Endothelial cell of umbilical vein (primary cell): ENCODE measurements at regions not wholly inside any gene's neighbourhood (a gene's known extent, or its start where the extent isn't known, plus 50 kb on each side); places are given as distances from the start of the nearest gene placed in this dataset.

Source experiments
- BruUV-seq: library from RNA; stranded (reverse); fragments of 400-500 nt; replicated peaks from 2 replicates; lab custom pipeline; 2021; lab: Mats Ljungman, UMichigan
- CTCF ChIA-PET: fragments of 300-600, 350-600 bp; sonication (Branson Sonifier 250); formaldehyde crosslinking; loops from one replicate; lab custom pipeline; 2021; ENCODE audit warnings: antibody characterized with exemption, inconsistent platforms; lab: Charles Lee
- POLR2A ChIA-PET: fragments of 300-600, 350-600 bp; sonication (Branson Sonifier 250); formaldehyde crosslinking; loops from one replicate; lab custom pipeline; 2021; ENCODE audit warnings: antibody characterized with exemption, inconsistent platforms; lab: Charles Lee
- DNase-seq: peaks from one replicate; pipeline ENCODE4 v3.0.0-alpha.2; 2011; ENCODE audit warnings: low read depth, low spot score
- FAIRE-seq: peaks from 2 replicates; lab custom pipeline; 2011; peaks lifted over from hg19 to GRCh38; lab: Jason Lieb, UNC
- H2AFZ ChIP-seq: 2 replicates; pipeline ENCODE4 v1.6.0; 2012; ENCODE audit warnings: low read depth, low read length, control low read depth, inconsistent platforms
- H3K27ac ChIP-seq: 2 replicates; pipeline ENCODE4 v1.5.1; 2011; ENCODE audit warnings: low read depth, mild to moderate bottlenecking, control low read depth, low read length, moderate library complexity; ENCODE audit not compliant: insufficient read depth
- H3K27me3 ChIP-seq, 2 experiments: 2 replicates each; pipeline versions ENCODE4 v1.6.0 to v1.6.1; 2011; ENCODE audit warnings: low read length in 2 of 2, mixed read lengths in 1 of 2; ENCODE audit not compliant: control insufficient read depth in 2 of 2, insufficient read depth in 2 of 2
- H3K36me3 ChIP-seq, 2 experiments: 2 replicates in 1 of 2; 3 replicates in 1 of 2; pipeline ENCODE4 v1.5.1; 2011; ENCODE audit warnings: low read length in 2 of 2, mild to moderate bottlenecking in 1 of 2, moderate library complexity in 1 of 2; ENCODE audit not compliant: control insufficient read depth in 2 of 2, insufficient read depth in 2 of 2; ENCODE audit errors: extremely low read depth in 1 of 2
- H3K4me1 ChIP-seq: 3 replicates; pipeline ENCODE4 v1.5.1; 2011; ENCODE audit warnings: mild to moderate bottlenecking, low read length; ENCODE audit not compliant: control insufficient read depth, insufficient read depth; ENCODE audit errors: extremely low read depth
- H3K4me2 ChIP-seq: 2 replicates; pipeline ENCODE4 v1.6.1; 2011; ENCODE audit warnings: low read length, control low read depth, mixed read lengths; ENCODE audit not compliant: insufficient read depth
- H3K4me3 ChIP-seq, 3 experiments: fragments of 200-600 bp in 1 of 3; sonication (generic), shearing (Covaris generic) in 1 of 3; replicated peaks in 1 of 3; 2 replicates each; pipeline ENCODE4 v1.5.1; 2011 to 2016; ENCODE audit warnings: control low read depth in 3 of 3, low read length in 3 of 3, mild to moderate bottlenecking in 2 of 3, inconsistent platforms in 1 of 3, low read depth in 1 of 3, moderate library complexity in 1 of 3; ENCODE audit not compliant: insufficient read depth in 1 of 3
- H3K79me2 ChIP-seq: 2 replicates; pipeline ENCODE4 v1.6.0; 2012; ENCODE audit warnings: low read length, inconsistent platforms; ENCODE audit not compliant: control insufficient read depth, insufficient read depth
- H3K9ac ChIP-seq: replicated peaks from 2 replicates; pipeline ENCODE3; 2011; ENCODE audit warnings: low read length, control low read depth; ENCODE audit not compliant: insufficient read depth; ENCODE audit errors: extremely low read depth
- H3K9me1 ChIP-seq: replicated peaks from 3 replicates; pipeline ENCODE4 v1.6.0; 2011; ENCODE audit warnings: mild to moderate bottlenecking, low read length; ENCODE audit not compliant: control insufficient read depth, insufficient read depth; ENCODE audit errors: extremely low read depth
- H3K9me3 ChIP-seq: replicated peaks from 2 replicates; pipeline ENCODE4 v1.5.1; 2012; ENCODE audit warnings: low read length, inconsistent platforms; ENCODE audit not compliant: control insufficient read depth, insufficient read depth
- H4K20me1 ChIP-seq: replicated peaks from 2 replicates; pipeline ENCODE3; 2011; ENCODE audit warnings: mild to moderate bottlenecking, low read length; ENCODE audit not compliant: control insufficient read depth, insufficient read depth; ENCODE audit errors: extremely low read depth
- CTCF ChIP-seq, 2 donors: IDR thresholded peaks; 1 replicate in 1 of 2; 2 replicates in 1 of 2; pipeline ENCODE4 v1.5.1; 2011; ENCODE audit warnings: low read length in 2 of 2, mild to moderate bottlenecking in 2 of 2, moderate library complexity in 2 of 2, control low read depth in 1 of 2, inconsistent platforms in 1 of 2, low read depth in 1 of 2; ENCODE audit not compliant: insufficient read depth in 1 of 2; ENCODE audit errors: extremely low read depth in 1 of 2
- EZH2 ChIP-seq: IDR thresholded peaks from 2 replicates; pipeline ENCODE4 v1.6.1; 2012; ENCODE audit warnings: borderline replicate concordance, low read depth, mild to moderate bottlenecking, moderate library complexity, low read length, inconsistent platforms; ENCODE audit not compliant: severe bottlenecking
- FOS ChIP-seq: IDR thresholded peaks from 2 replicates; pipeline ENCODE4 v1.6.1; 2011; ENCODE audit warnings: mild to moderate bottlenecking, low read length, moderate library complexity, borderline replicate concordance; ENCODE audit not compliant: insufficient read depth
- GATA2 ChIP-seq: IDR thresholded peaks from 2 replicates; pipeline ENCODE4 v1.7.0; 2011; ENCODE audit warnings: low read depth, mild to moderate bottlenecking, moderate library complexity, mixed read lengths, low read length; ENCODE audit not compliant: insufficient read length, insufficient read depth
- JUN ChIP-seq: IDR thresholded peaks from 2 replicates; pipeline ENCODE4 v1.6.1; 2011; ENCODE audit warnings: borderline replicate concordance, low read depth; ENCODE audit not compliant: insufficient read length, insufficient read depth
- MYC ChIP-seq: IDR thresholded peaks from one replicate; pipeline ENCODE4 v1.6.1; 2011; ENCODE audit warnings: mild to moderate bottlenecking, low read depth, low read length
- POLR2A ChIP-seq: IDR thresholded peaks from 2 replicates; pipeline ENCODE4 v1.6.1; 2012; ENCODE audit warnings: low read depth, mild to moderate bottlenecking, control low read depth, low read length
- POLR2AphosphoS5 ChIP-seq: IDR thresholded peaks from 2 replicates; pipeline ENCODE4 v1.6.1; 2012; ENCODE audit warnings: low read depth, mild to moderate bottlenecking, control low read depth, low read length, moderate library complexity; ENCODE audit not compliant: insufficient read depth
- dilution Hi-C: fragments of 300-500 bp; cut with MboI; formaldehyde crosslinking; loops from one replicate; pipeline ENCODE4 v1.15.0; 2019; ENCODE audit warnings: low sequenced_read_pairs; ENCODE audit not compliant: extremely low pct_ligation_motif_present
- intact Hi-C: fragments of 100-400 bp; cut with micrococcal nuclease; formaldehyde crosslinking; loops from one replicate; pipeline ENCODE4 v1.10.0; 2022
- TF ChIP-seq, protein P1 (sequence below): IDR thresholded peaks from 2 replicates; pipeline ENCODE4 v1.6.1; 2011; ENCODE audit not compliant: insufficient read depth, insufficient read length

- FAIRE-seq = no peak
- H3K27ac ChIP-seq = no peak overlapping the region
- peaks cover 68% of the 10 kb centered on the region for H3K4me1 ChIP-seq
- no peaks in the 10 kb centered on the region for H3K79me2 ChIP-seq
- no peak overlapping the region for H3K4me2 ChIP-seq
- no peak for DNase-seq
- H2AFZ ChIP-seq = no peak overlapping the region
- H4K20me1 ChIP-seq = no peaks in the 10 kb centered on the region
- H3K27me3 ChIP-seq = no peaks in the 10 kb centered on the region
- POLR2A ChIA-PET = no interaction called here
- H3K9ac ChIP-seq = no peak overlapping the region
- intact Hi-C loops (no loop called here), dilution Hi-C loops (no loop called here)
- no peak overlapping the region for H3K4me3 ChIP-seq
- BruUV-seq = no TSS peak
- CTCF ChIA-PET = interaction anchor here (0.6 to 2.9 kb wide), 3 partner anchors 59 to 541 kb away, joined by 3 to 17 read pairs (median 3); no protein-coding TSS in a partner anchor
- H3K36me3 ChIP-seq = no peaks in the 10 kb centered on the region
- no peaks in the 10 kb centered on the region for H3K9me1 ChIP-seq
- H3K9me3 ChIP-seq = no peaks in the 10 kb centered on the region
- TF ChIP-seq POLR2AphosphoS5 (no peak), FOS (peak; percentile 40), MYC (no peak)
Measured at GRCh38 chr5:57839025-57839424, 356.4 kb upstream of the ACTBL2 start.

GRCh38 chr5:57836921-57837320, 354.3 kb upstream of the ACTBL2 start:
- no peak for DNase-seq
- POLR2A ChIA-PET = no interaction called here
- no peaks in the 10 kb centered on the region for H3K9me3 ChIP-seq
- no peak overlapping the region for H3K4me3 ChIP-seq
- H3K9me1 ChIP-seq = no peaks in the 10 kb centered on the region
- no peak overlapping the region for H2AFZ ChIP-seq
- H3K27ac ChIP-seq = peak overlapping the region; percentile 34
- H3K9ac ChIP-seq = no peak overlapping the region
- no peaks in the 10 kb centered on the region for H3K36me3 ChIP-seq
- CTCF ChIA-PET = interaction anchor here (0.8 to 2.9 kb wide), 4 partner anchors 22 to 624 kb away, joined by 3 to 17 read pairs (median 3); no protein-coding TSS in a partner anchor
- FAIRE-seq = no peak
- H3K4me1 ChIP-seq = peaks cover 59% of the 10 kb centered on the region
- BruUV-seq = no TSS peak
- H3K79me2 ChIP-seq = no peaks in the 10 kb centered on the region
- H4K20me1 ChIP-seq = no peaks in the 10 kb centered on the region
- H3K4me2 ChIP-seq = no peak overlapping the region
- dilution Hi-C loops = no loop called here
- no peak for TF ChIP-seq POLR2A
- no peak for TF ChIP-seq FOS
- TF ChIP-seq GATA2 = no peak
- TF ChIP-seq CTCF (IDR thresholded peaks at IDR 0.05; ENCODE audit: extremely low read depth in 1 of 2, insufficient read depth in 1 of 2, low read depth in 1 of 2, low read length in 2 of 2) = no peak
- no peak for TF ChIP-seq JUN
- no peak for TF ChIP-seq EZH2
- TF ChIP-seq POLR2AphosphoS5 = no peak
- TF ChIP-seq, protein P1, sequence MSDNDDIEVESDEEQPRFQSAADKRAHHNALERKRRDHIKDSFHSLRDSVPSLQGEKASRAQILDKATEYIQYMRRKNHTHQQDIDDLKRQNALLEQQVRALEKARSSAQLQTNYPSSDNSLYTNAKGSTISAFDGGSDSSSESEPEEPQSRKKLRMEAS = no peak
- no peak for TF ChIP-seq MYC
- intact Hi-C loops = no loop called here
- no peaks in the 10 kb centered on the region for H3K27me3 ChIP-seq
